T-helper 17 cell (primary cell): ENCODE measurements at regions not wholly inside any gene's neighbourhood (a gene's known extent, or its start where the extent isn't known, plus 50 kb on each side); places are given as distances from the start of the nearest gene placed in this dataset.

Experiments used
- ATAC-seq: fragments of 150-1000 bp; cut with Tn5 transposase; 2 replicates; pipeline ENCODE4 v1.10.0; 2021; ENCODE audit warnings: mild to moderate bottlenecking, moderate library complexity
- DNase-seq, 3 donors: peaks; one replicate each; pipeline versions ENCODE4 v3.0.0 to v3.0.0-alpha.2; 2020 to 2021
- H3K9me3 ChIP-seq: one replicate; pipeline ENCODE4 v1.7.0; 2013; ENCODE audit warnings: low read length, mild to moderate bottlenecking; ENCODE audit not compliant: control insufficient read depth, poor library complexity, severe bottlenecking
- H3K27ac Mint-ChIP-seq: one replicate; pipeline ENCODE4 v1.8.0; 2022; ENCODE audit warnings: mild to moderate bottlenecking, moderate library complexity, mixed read lengths
- H3K27me3 Mint-ChIP-seq: one replicate; pipeline ENCODE4 v1.8.0; 2022; ENCODE audit warnings: mixed read lengths
- H3K36me3 Mint-ChIP-seq: one replicate; pipeline ENCODE4 v1.8.0; 2022; ENCODE audit warnings: low read depth, mixed read lengths
- H3K4me1 Mint-ChIP-seq: one replicate; pipeline ENCODE4 v1.8.0; 2022; ENCODE audit warnings: mild to moderate bottlenecking, mixed read lengths
- H3K4me3 Mint-ChIP-seq: one replicate; pipeline ENCODE4 v1.8.0; 2022; ENCODE audit warnings: mild to moderate bottlenecking, moderate library complexity, mixed read lengths

GRCh38 chr16:73157861-73158260 lies 109.9 kb upstream of the ZFHX3 start:
- Mint-ChIP-seq H3K27ac (no peak overlapping the region), H3K4me3 (no peak overlapping the region), H3K4me1 (no peaks in the 10 kb centered on the region), H3K27me3 (peaks cover 7% of the 10 kb centered on the region), H3K36me3 (no peaks in the 10 kb centered on the region)
- DNase-seq (no peak), ATAC-seq (no peak)
- no peaks in the 10 kb centered on the region for H3K9me3 ChIP-seq

GRCh38 chr16:73154063-73154870 lies 106.3 kb upstream of the ZFHX3 start:
- no peak overlapping the region for H3K4me3 Mint-ChIP-seq
- ATAC-seq, result peak; percentile 35
- H3K36me3 Mint-ChIP-seq, result no peaks in the 10 kb centered on the region
- H3K27ac Mint-ChIP-seq, result no peak overlapping the region
- H3K9me3 ChIP-seq, result no peaks in the 10 kb centered on the region
- H3K27me3 Mint-ChIP-seq, result peaks cover 22% of the 10 kb centered on the region
- no peak for DNase-seq
- no peaks in the 10 kb centered on the region for H3K4me1 Mint-ChIP-seq

GRCh38 chr16:73152386-73153125 lies 104.6 kb upstream of the ZFHX3 start:
- no peak for ATAC-seq
- H3K9me3 ChIP-seq, result no peaks in the 10 kb centered on the region

GRCh38 chr16:73151941-73152340 lies 104.0 kb upstream of the ZFHX3 start:
- DNase-seq, result no peak
- Mint-ChIP-seq H3K27ac (no peak overlapping the region), H3K4me1 (no peaks in the 10 kb centered on the region), H3K36me3 (no peaks in the 10 kb centered on the region), H3K4me3 (no peak overlapping the region), H3K27me3 (peaks cover 22% of the 10 kb centered on the region)
- no peak for ATAC-seq
- H3K9me3 ChIP-seq, result no peaks in the 10 kb centered on the region

More at GRCh38 chr16:73152386-73153125, 104.6 kb upstream of the ZFHX3 start:
- no peak overlapping the region for H3K4me3 Mint-ChIP-seq
- peaks cover 22% of the 10 kb centered on the region for H3K27me3 Mint-ChIP-seq
- DNase-seq, result no peak
- no peaks in the 10 kb centered on the region for H3K36me3 Mint-ChIP-seq
- H3K4me1 Mint-ChIP-seq, result no peaks in the 10 kb centered on the region
- no peak overlapping the region for H3K27ac Mint-ChIP-seq

- Mint-ChIP-seq H3K27ac (no peak overlapping the region), H3K4me1 (no peaks in the 10 kb centered on the region), H3K27me3 (peaks cover 22% of the 10 kb centered on the region), H3K4me3 (no peak overlapping the region), H3K36me3 (no peaks in the 10 kb centered on the region)
- no peaks in the 10 kb centered on the region for H3K9me3 ChIP-seq
- DNase-seq (no peak), ATAC-seq (no peak)
These were observed 103.3 kb upstream of the ZFHX3 start for GRCh38 chr16:73151225-73151624.

- Mint-ChIP-seq H3K27ac (no peak overlapping the region), H3K4me3 (no peak overlapping the region), H3K27me3 (peaks cover 22% of the 10 kb centered on the region), H3K36me3 (no peaks in the 10 kb centered on the region), H3K4me1 (no peaks in the 10 kb centered on the region)
- no peaks in the 10 kb centered on the region for H3K9me3 ChIP-seq
- DNase-seq (no peak), ATAC-seq (no peak)
These were observed 102.9 kb upstream of the ZFHX3 start for GRCh38 chr16:73150786-73151185.

- no peak for ATAC-seq
- no peak for DNase-seq
- no peaks in the 10 kb centered on the region for H3K9me3 ChIP-seq
- peaks cover 19% of the 10 kb centered on the region for H3K27me3 Mint-ChIP-seq
- H3K27ac Mint-ChIP-seq, result no peak overlapping the region
- no peaks in the 10 kb centered on the region for H3K4me1 Mint-ChIP-seq
- no peak overlapping the region for H3K4me3 Mint-ChIP-seq
- no peaks in the 10 kb centered on the region for H3K36me3 Mint-ChIP-seq
These were observed 101.4 kb upstream of the ZFHX3 start for GRCh38 chr16:73149334-73149733.

- ATAC-seq (no peak), DNase-seq (no peak)
- no peaks in the 10 kb centered on the region for H3K9me3 ChIP-seq
- no peaks in the 10 kb centered on the region for H3K36me3 Mint-ChIP-seq
- no peaks in the 10 kb centered on the region for H3K4me1 Mint-ChIP-seq
- H3K4me3 Mint-ChIP-seq, result no peak overlapping the region
- H3K27ac Mint-ChIP-seq, result no peak overlapping the region
- H3K27me3 Mint-ChIP-seq, result peaks cover 15% of the 10 kb centered on the region
These were observed 100.0 kb upstream of the ZFHX3 start for GRCh38 chr16:73147958-73148357.

- no peak overlapping the region for H3K27ac Mint-ChIP-seq
- peaks cover 13% of the 10 kb centered on the region for H3K27me3 Mint-ChIP-seq
- no peak overlapping the region for H3K4me3 Mint-ChIP-seq
- H3K9me3 ChIP-seq, result no peaks in the 10 kb centered on the region
- H3K4me1 Mint-ChIP-seq, result no peaks in the 10 kb centered on the region
- H3K36me3 Mint-ChIP-seq, result no peaks in the 10 kb centered on the region
- no peak for ATAC-seq
- no peak for DNase-seq
These were observed 97.4 kb upstream of the ZFHX3 start for GRCh38 chr16:73145166-73145880.

GRCh38 chr16:73143576-73144422 lies 95.9 kb upstream of the ZFHX3 start:
- no peak for ATAC-seq
- H3K4me1 Mint-ChIP-seq, result no peaks in the 10 kb centered on the region
- DNase-seq, result no peak
- peaks cover 8% of the 10 kb centered on the region for H3K27me3 Mint-ChIP-seq
- H3K36me3 Mint-ChIP-seq, result no peaks in the 10 kb centered on the region
- no peak overlapping the region for H3K4me3 Mint-ChIP-seq
- no peak overlapping the region for H3K27ac Mint-ChIP-seq
- no peaks in the 10 kb centered on the region for H3K9me3 ChIP-seq

GRCh38 chr16:73143002-73143401 lies 95.1 kb upstream of the ZFHX3 start:
- no peaks in the 10 kb centered on the region for H3K4me1 Mint-ChIP-seq
- no peak overlapping the region for H3K27ac Mint-ChIP-seq
- ATAC-seq (no peak), DNase-seq (no peak)
- no peak overlapping the region for H3K4me3 Mint-ChIP-seq
- H3K36me3 Mint-ChIP-seq, result no peaks in the 10 kb centered on the region
- no peaks in the 10 kb centered on the region for H3K9me3 ChIP-seq
- peaks cover 8% of the 10 kb centered on the region for H3K27me3 Mint-ChIP-seq

GRCh38 chr16:73142053-73142854 lies 94.3 kb upstream of the ZFHX3 start:
- peaks cover 8% of the 10 kb centered on the region for H3K27me3 Mint-ChIP-seq
- H3K4me3 Mint-ChIP-seq, result no peak overlapping the region
- no peaks in the 10 kb centered on the region for H3K9me3 ChIP-seq
- DNase-seq, result no peak
- H3K36me3 Mint-ChIP-seq, result no peaks in the 10 kb centered on the region
- no peak overlapping the region for H3K27ac Mint-ChIP-seq
- no peaks in the 10 kb centered on the region for H3K4me1 Mint-ChIP-seq
- no peak for ATAC-seq
